Fibroblast of skin of right quadriceps (primary cell): ENCODE measurements at regions not wholly inside any gene's neighbourhood (a gene's known extent, or its start where the extent isn't known, plus 50 kb on each side); places are given as distances from the start of the nearest gene placed in this dataset.
"Not testable (repeated sequence)": the region's sequence is repeated elsewhere in the genome, so short reads cannot be mapped to it uniquely, and the experiment has no call there.

Experiments
- DNase-seq: peaks from one replicate; pipeline ENCODE4 v3.0.0-alpha.2; 2013

DNA sequence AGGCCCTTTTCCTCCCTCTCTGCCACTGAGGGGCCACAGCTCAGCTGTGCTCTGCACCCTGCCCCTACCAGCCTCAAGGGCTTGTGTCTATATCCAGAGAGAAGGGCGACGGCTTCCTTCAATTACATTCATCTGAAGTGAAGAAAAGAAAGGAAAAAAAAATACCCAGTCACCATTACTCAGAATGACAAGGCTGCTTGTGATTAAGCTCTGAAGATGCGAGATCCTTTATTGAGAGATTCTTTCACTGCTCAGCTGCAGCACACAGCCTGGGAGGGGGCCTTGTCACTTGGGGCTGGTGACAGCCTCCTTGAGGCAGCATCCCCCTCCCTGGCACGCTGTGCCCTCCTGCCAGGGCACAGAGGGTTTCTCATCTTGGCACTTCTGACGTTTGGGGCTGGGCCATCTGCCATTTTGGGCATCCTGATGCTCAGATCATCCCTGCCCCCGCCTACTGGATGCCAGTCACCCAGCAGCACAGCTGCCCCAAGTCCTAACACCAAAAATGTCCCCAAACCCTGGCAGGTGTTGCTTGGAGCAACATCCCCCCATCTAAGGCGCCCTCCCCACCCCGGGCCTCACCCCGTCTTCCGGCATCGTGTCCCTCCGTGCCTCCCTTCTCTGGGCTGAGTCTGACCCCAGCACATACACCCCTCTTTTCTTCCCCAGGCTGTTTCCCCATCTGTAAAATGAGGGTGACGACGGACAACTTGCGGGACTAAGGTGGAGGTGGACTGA lies 1394.7 kb downstream of the BRD1 start:
- DNase-seq = peak; percentile 57

GRCh38 chr22:48431536-48432315 lies 1395.9 kb downstream of the BRD1 start:
- DNase-seq = no peak

DNA sequence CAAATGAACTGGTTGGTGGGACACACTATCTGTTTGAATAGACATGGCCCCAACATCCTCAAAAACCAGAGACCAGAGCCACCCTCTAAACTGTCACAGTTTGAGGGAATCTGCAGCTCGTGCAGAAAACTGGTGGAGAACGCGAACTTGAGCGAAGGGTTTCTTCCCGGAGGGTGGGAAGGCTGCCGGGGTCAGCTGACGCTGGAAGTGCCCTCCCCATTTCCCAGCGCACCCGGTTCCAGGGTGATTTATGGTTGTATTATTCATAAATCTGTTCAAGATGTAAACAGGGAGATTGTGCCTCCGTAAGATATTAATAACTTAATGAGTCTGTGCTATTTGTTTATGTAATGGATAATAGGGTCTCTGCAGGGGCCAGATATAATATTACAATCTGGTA lies 1396.7 kb downstream of the BRD1 start:
- peak; percentile 28 for DNase-seq

DNA sequence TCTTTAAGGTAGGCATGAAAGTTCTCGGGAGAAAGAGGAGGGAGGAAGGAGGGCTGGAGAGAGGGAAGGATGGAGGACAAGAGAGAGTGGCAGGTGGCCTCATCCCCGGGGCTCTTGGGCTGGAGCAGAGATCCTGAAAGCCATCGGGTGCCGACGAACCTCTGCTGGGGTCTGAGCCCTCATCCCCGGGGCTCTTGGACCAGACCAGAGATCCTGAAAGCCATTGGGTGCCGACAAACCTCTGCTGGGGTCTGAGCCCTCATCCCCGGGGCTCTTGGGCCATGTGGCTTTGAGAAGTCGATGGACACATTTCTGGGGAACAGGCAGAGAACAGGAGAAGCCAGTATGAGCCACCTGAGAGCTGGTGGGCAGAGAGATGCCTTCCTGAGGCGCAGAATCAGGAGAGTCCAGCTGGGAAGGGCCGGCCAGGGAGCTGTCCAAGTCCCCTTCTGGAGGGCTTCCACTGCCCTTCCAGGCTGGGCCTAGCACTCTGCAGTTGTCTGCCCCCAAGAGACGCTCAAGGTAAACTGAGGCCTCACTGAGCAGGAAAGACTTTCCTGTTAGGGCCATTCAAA lies 1398.1 kb downstream of the BRD1 start:
- DNase-seq = no peak

DNA sequence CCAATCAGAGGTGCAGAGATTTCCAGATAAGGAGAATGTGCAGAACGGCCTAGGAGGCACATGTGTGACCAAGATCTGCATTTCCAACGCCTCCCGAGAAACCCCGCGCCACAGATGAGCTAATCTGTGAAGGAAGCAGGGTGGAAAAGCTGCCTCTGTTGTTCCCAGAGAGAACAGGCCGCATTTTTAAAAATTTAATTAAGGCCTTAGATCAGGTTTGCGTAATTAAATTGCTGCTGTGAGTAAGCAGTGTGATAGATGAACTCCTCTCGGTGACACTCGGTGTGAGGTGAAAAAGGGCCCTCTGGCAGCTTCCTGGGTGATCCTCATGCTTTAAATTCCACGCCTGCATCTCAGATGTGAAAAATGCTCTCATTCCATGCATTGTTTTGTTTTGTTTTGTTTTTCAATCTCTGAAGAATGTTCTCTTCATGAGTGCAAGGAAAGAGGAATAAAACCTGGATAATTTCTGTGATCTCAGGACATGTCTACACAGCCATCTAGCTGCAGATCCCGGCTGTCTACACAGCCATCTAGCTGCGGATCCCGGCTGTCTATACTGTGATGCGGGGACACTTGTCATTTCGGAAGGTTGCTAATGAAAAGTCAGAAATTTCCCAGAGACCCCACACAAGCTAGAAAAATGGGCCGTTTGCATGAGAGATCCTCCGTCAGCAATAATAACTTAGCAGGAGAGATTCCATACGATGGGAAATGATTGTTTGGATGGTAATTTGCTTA lies 1398.9 kb downstream of the BRD1 start:
- DNase-seq = peak; percentile 88

GRCh38 chr22:48427731-48428211 lies 1399.9 kb downstream of the BRD1 start:
- no peak for DNase-seq

DNA sequence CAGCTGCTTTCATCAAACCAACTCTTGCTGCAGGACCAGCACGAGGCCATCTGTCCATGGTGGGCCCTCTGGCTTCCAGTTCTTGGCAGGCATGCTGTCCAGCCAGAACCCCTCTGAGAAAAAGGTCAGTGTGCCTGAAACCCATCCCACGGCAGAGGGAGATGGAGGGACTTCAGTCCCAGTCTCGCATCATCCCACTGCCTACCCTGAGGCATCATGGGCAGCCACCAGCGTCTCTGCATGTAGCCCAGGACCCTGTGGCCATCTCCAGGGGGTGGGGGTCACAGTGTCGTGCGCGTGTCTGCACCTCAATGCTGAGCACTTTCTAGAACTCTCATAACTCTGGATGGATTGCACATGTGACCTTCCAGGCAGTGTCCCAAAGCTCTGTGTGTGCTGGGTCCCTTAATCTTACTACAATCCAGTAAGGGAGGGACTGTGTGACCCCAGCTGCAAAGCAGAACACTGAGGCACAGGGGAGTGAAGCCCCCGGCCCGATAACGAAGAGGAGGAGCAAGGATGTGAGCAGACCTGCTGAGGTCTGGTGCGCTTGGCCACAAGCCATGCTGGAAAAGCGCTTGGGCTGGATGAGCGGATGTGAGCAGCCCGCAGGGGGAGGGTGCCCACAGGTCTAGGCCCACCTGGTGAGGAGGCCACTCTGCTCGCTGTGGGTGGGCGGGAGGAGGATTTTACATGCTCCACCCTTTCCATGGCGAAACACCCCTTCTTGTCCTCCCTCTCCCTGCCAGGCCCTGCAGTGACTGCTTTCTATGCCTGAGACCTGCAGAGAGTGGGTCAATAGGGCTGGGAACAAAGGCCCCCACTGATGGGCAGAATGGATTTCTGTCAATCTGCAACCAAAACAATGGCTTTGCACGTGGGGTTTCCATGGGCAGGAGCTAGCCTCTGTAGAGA lies 1401.0 kb downstream of the BRD1 start:
- no peak for DNase-seq

- no peak for DNase-seq
Observed at GRCh38 chr22:48425641-48426040, 1402.0 kb downstream of the BRD1 start.

- no peak for DNase-seq
Observed at GRCh38 chr22:48425091-48425506, 1402.6 kb downstream of the BRD1 start.

DNA sequence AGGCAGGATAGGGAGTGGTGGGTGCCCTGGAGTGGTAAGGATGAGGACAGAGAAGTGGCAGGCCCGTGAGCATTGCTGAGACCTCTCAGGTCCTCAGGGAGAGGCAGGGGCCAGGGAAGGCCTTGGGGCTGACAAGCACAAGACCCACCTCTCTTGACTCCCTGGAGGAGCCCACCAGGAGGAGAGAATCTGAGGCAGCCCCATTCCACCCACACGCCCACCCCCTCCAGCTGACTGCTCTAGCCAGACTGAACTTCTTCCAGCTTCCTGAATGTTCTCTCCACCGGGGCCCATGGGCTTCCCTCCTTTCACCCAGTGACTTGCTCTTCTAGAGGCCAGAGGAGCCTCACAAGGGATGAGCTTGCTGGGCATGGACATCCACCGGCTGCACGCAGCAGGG lies 1403.0 kb downstream of the BRD1 start:
- no peak for DNase-seq

DNA sequence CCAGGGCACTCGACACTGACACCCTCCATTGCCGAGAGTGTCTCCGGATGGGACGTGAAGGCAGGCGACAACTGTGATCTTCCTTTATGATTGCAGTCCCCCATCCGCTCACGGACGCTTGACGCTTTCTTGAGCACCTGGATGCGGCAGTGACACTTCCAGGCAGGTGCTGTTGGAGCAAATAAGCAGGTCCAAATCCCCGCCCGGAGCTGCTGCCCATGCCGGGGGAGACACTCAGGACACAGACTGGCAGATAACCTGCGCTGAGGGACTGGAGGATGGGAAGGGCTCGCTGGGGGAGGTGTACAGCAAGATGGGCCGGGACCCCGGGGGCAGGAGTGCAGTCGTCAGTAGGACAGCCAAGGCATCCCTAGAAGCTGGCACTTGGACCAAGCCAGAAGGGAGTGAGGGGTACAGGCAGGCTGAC lies 1403.5 kb downstream of the BRD1 start:
- DNase-seq = no peak

DNA sequence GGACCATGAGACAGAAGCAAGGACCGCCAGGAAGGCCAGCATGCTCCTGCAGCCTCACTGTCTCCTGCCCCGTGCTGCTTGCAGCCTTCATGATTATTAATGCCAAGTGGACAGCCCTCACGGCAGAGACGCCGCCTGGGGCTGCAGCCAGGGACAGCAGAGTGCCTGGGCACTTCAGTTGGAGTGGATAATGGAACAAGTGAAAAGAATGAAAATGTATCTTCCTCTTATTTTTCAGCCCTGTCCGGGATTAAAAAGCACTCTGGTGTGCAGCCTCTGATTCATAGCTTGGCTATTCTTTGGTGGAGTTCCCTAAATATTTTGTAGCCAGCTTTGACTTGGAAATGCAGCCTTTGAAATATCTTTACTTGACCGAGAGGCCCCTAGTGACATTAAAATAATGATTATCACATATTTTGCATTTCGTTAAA lies 1404.2 kb downstream of the BRD1 start:
- DNase-seq = peak; percentile 70

- no peak for DNase-seq
Observed at GRCh38 chr22:48422900-48423480, 1404.7 kb downstream of the BRD1 start.

GRCh38 chr22:48418831-48419230 lies 1408.8 kb downstream of the BRD1 start:
- no peak for DNase-seq

DNA sequence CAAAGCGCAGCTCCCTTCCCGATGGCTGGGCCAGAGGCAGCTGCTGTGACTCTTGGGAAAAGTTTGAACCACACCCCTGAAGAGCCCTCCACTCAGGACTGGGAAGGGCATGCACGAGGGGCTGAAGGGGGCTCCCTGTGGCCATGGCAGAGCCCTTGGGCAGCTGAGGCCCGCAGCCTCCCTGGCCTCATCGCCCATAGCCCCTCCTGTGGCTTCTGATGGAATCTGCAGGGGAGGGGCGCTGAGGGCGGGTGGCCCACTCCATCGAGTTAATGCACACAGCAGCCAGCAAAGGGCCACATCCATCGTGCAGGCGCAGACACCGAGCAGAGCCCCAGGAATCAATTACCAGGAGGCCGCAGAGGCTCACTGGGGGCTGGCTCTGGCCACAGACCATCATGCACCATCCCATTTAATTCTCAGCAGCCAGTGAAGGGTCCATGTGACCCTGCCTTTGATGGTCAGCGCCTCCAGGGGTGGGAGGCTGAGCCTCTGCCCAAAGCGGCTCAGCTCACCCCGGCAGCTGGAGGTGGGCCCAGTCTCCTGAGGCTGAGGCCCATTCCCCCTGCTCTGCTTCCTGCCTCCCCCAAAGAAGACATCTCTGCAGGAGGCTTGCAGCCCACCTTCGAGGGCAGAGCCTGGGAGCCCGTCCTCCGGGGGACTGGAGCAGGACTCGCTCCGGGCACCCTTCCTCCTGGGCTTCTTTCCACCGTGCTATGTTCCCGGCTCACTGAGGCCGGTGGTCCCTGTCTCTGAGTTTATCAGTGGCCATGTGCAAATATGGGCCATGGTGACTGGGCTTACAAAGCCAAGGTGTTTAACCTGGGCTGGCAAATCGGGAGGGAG lies 1410.2 kb downstream of the BRD1 start:
- no peak for DNase-seq

GRCh38 chr22:48416396-48417224 lies 1411.1 kb downstream of the BRD1 start:
- DNase-seq = peak; percentile 56

GRCh38 chr22:48415520-48415919 lies 1412.2 kb downstream of the BRD1 start:
- no peak for DNase-seq

DNA sequence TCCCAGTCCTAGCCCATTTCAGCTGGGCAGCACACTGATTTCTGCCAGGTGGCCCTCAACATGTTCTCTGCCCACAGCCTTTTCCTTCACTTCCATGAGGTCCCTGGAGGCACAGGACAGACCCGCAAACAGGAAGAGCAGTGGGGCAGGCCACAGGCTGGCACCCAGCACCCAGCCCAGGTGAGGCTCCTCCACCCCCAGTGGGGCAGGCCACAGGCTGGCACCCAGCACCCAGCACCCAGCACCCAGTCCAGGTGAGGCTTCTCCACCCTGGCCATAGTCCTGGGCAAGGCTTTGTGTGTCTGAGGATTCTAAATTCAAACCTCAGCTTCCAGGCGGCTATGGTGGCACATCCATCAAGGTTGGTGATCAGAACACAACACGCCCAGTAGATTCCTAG lies 1413.0 kb downstream of the BRD1 start:
- DNase-seq = no peak

DNA sequence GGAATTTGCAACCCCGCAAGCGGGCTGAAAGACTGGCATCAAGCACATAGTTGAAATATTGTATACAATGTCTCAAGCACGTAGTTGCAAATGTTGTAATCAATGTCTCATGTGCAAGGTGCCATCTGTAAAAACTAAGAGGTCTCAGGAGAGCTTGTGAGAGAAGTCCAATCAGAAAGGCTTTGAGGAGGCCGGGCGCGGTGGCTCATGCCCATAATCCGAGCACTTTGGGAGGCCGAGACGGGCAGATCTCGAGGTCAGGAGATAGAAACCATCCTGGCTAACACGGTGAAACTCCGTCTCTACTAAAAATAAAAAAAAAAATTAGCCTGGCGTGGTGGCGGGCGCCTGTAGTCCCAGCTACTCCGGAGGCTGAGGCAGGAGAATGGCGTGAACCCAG lies 1414.7 kb downstream of the BRD1 start:
- DNase-seq = not testable (repeated sequence)

DNA sequence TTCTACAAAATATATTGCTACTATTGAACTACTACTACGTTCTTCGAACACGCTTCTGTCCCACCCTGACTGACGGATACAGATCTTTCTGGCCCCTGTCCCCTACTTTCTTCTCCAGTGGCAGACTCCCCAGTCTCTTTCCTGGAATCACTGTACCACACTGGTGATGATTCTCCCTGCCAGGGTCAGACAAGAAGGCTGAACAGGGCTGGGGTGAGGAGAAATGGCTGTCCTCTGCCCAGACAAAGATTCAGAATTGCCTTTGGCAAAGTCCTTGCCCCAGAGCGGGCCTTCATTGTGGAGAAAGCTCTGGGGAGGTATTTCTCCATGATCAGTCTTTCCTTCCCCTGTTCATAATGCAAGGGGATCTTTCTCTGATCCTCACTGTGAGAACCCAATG lies 1417.1 kb downstream of the BRD1 start:
- no peak for DNase-seq
